ENCODE measurements at regions not wholly inside any gene's neighbourhood (a gene's known extent, or its start where the extent isn't known, plus 50 kb on each side); places are given as distances from the start of the nearest gene placed in this dataset.

DNA sequence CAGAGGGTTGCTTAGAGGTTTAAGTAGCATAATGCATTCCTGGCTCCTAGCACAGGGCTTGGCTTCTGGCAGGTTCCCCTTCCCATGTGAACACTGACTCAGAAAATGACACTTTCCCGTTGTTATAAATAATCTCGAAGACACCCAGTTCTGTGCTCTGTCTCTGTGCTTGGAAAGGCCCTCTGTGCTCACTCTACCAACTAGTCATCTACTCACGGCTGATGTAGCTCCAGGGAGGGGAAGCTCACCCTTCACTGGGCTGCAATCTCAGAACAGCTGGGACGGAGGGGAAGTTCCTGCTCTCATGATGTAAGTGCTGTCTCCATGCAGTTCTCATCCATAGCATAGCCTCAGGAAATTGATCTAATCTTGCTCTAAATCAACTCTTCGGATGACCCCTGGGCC is 230.5 kb upstream of the ASIC2 start:
- in situ Hi-C loops (cut with HindIII; ENCODE audit: low sequenced_read_pairs), result no loop called here
- TF ChIP-seq, protein P1, sequence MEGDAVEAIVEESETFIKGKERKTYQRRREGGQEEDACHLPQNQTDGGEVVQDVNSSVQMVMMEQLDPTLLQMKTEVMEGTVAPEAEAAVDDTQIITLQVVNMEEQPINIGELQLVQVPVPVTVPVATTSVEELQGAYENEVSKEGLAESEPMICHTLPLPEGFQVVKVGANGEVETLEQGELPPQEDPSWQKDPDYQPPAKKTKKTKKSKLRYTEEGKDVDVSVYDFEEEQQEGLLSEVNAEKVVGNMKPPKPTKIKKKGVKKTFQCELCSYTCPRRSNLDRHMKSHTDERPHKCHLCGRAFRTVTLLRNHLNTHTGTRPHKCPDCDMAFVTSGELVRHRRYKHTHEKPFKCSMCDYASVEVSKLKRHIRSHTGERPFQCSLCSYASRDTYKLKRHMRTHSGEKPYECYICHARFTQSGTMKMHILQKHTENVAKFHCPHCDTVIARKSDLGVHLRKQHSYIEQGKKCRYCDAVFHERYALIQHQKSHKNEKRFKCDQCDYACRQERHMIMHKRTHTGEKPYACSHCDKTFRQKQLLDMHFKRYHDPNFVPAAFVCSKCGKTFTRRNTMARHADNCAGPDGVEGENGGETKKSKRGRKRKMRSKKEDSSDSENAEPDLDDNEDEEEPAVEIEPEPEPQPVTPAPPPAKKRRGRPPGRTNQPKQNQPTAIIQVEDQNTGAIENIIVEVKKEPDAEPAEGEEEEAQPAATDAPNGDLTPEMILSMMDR (IDR thresholded peaks at IDR 0.05; ENCODE audit: low read depth, low read length), result no peak
- DNase-seq (ENCODE audit: low read depth, low spot score), result no peak
- H3K4me3 ChIP-seq (ENCODE audit: low read depth, low read length), result no peak overlapping the region

DNA sequence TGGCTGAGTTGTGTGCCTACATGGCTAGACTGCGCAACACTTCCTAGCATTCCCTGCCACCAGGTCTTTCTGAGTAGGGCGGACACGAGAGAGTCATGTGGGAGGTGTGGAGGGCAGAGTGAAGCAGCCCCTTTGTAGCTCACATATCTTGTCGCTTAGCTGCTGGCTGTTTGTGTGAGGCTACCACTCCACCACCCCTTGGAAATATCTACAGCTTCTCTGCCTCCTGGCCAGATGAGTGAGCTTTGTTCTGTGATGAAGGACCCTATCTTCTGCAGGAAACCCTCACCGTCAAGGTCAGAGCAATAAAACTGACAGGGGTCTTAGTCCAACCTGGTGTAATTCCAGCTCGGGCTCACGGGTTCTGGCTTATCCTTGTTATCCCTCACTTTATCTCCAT is 232.1 kb upstream of the ASIC2 start:
- no peak for DNase-seq (ENCODE audit: low read depth, low spot score)
- in situ Hi-C loops (cut with HindIII; ENCODE audit: low sequenced_read_pairs), result no loop called here
- TF ChIP-seq, protein P1 (IDR thresholded peaks at IDR 0.05; ENCODE audit: low read depth, low read length), result no peak
- H3K4me3 ChIP-seq (ENCODE audit: low read depth, low read length), result no peak overlapping the region

DNA sequence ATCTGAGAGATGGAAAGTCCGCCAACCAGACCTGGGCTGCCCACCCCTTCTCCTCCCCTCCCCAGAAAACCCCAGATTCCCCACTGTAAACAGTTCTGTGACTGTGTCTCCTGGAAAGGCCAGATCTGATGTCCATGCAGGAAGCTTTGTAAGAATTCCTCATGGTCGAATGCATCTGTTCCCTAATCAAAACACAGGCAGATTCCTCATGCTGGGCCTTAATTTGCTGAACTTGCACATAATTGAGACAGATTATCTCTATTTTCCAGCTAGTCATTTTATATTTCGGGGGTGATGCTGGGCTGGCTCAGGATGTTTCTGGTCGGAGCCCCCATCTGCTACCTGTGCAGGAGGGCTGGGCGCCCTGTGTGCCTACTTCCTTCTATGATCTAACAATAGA is 233.6 kb upstream of the ASIC2 start:
- TF ChIP-seq, protein P1 (IDR thresholded peaks at IDR 0.05; ENCODE audit: low read depth, low read length), result no peak
- no peak for DNase-seq (ENCODE audit: low read depth, low spot score)
- in situ Hi-C loops (cut with HindIII; ENCODE audit: low sequenced_read_pairs), result no loop called here
- no peak overlapping the region for H3K4me3 ChIP-seq (ENCODE audit: low read depth, low read length)

DNA sequence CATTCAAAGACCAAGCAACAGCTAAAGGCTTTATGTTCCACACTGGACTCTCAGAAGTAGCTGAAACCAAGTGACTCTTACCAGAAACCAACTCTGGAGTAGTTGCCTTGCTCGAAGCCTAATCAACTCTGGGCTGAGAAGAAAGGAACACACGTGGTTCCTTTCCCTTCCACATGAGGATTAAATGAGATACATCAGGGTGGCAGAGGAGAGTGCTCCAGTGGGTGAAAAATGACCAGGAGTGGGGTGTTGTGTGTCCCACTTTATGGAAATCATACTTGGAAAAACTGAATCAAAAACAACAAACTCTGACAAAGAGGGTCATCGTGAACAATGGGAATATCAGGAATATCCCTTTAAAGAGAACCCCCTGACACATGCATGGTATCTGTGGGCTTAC is 234.2 kb upstream of the ASIC2 start:
- no peak for DNase-seq (ENCODE audit: low read depth, low spot score)
- TF ChIP-seq, protein P1 (IDR thresholded peaks at IDR 0.05; ENCODE audit: low read depth, low read length), result no peak
- no peak overlapping the region for H3K4me3 ChIP-seq (ENCODE audit: low read depth, low read length)
- in situ Hi-C loops (cut with HindIII; ENCODE audit: low sequenced_read_pairs), result no loop called here

DNA sequence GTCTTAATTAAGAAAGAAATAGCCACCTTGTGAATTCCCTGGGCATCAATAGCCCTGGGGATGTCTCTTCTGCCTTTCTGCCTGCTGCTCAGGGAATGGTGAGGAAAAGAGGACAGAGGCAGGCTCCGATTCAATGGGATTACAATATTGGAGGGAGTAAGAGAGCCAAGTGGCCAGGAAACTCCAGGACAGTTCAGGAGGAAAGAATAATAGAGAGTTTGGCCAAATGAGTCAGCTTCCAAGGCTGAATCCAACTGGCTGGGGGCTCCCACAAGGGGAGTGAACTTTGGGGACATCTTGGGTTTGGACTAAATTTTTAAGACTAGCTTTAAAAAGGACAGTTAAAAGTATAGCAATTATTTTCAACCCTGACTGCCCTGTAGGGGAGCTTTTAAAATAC is 235.8 kb upstream of the ASIC2 start:
- TF ChIP-seq, protein P1 (IDR thresholded peaks at IDR 0.05; ENCODE audit: low read depth, low read length), result no peak
- in situ Hi-C loops (cut with HindIII; ENCODE audit: low sequenced_read_pairs), result no loop called here
- no peak overlapping the region for H3K4me3 ChIP-seq (ENCODE audit: low read depth, low read length)
- no peak for DNase-seq (ENCODE audit: low read depth, low spot score)

DNA sequence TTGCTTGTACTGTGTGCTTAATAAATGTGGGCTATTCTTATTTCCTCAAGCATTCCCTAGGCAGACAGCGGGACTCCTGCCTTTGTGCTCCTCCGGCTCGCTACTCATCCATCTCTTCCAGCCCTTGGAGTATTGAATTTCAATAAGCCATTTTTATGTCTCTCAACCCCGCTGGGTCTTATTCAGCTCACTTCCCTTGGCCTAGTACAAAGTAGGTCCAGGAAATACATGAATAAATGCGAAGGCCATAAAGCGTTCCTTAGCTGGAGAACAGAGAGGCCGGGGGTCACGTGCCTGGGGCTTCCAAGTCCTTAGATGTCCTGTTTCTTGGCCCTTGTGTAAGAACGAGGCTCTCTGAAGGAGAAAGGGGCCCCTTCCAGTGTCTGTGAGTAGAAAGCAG is 236.7 kb upstream of the ASIC2 start:
- DNase-seq (ENCODE audit: low read depth, low spot score), result no peak
- H3K4me3 ChIP-seq (ENCODE audit: low read depth, low read length), result no peak overlapping the region
- TF ChIP-seq, protein P1 (IDR thresholded peaks at IDR 0.05; ENCODE audit: low read depth, low read length), result no peak
- in situ Hi-C loops (cut with HindIII; ENCODE audit: low sequenced_read_pairs), result no loop called here

DNA sequence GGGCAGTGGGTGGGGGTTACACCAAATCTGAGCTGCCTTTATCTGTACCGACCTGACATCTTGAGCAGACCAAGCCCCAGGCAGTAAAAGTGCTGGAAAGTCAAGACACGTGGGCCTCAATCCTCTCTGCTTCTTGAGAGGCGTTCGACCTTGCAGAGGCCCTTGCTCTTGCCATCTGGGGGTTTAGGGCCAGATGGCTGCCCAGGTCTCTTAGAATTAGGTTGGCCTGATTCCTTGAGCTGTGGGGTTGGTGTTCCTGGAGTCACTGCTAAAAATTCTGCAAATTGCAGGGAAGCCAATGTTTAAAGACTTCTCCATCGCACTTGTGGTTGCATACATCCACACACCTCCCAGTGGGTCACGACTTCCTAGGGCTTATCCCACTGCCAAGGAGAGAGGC is 238.2 kb upstream of the ASIC2 start:
- TF ChIP-seq, protein P1 (IDR thresholded peaks at IDR 0.05; ENCODE audit: low read depth, low read length), result no peak
- no peak for DNase-seq (ENCODE audit: low read depth, low spot score)
- H3K4me3 ChIP-seq (ENCODE audit: low read depth, low read length), result no peak overlapping the region
- in situ Hi-C loops (cut with HindIII; ENCODE audit: low sequenced_read_pairs), result no loop called here
